PFSK-1 (cell line): ENCODE measurements at regions not wholly inside any gene's neighbourhood (a gene's known extent, or its start where the extent isn't known, plus 50 kb on each side); places are given as distances from the start of the nearest gene placed in this dataset.

ENCODE experiments used
- POLR2AphosphoS5 ChIP-seq: IDR thresholded peaks from 2 replicates; pipeline ENCODE4 v1.6.1; 2012; ENCODE audit warnings: low read depth, mild to moderate bottlenecking, control low read depth, low read length, moderate library complexity
- REST ChIP-seq, 2 experiments: IDR thresholded peaks; 2 replicates each; pipeline versions ENCODE4 v1.6.1 to v1.8.0; 2011 to 2012; ENCODE audit warnings: low read depth in 2 of 2, low read length in 2 of 2, control low read depth in 1 of 2, inconsistent platforms in 1 of 2, mild to moderate bottlenecking in 1 of 2, moderate library complexity in 1 of 2; ENCODE audit not compliant: insufficient read depth in 1 of 2

GRCh38 chr10:31172925-31173324, 141.3 kb upstream of the ZNF438 start:
- no peak for TF ChIP-seq POLR2AphosphoS5
- no peak for TF ChIP-seq REST (IDR thresholded peaks at IDR 0.05; ENCODE audit: insufficient read depth in 1 of 2, low read depth in 2 of 2, low read length in 2 of 2)
